GM23338 (cell line): ENCODE measurements at regions not wholly inside any gene's neighbourhood (a gene's known extent, or its start where the extent isn't known, plus 50 kb on each side); places are given as distances from the start of the nearest gene placed in this dataset.

Experiments used
- ATAC-seq: fragments of 200-7000 bp; cut with Tn5 transposase; 3 replicates; pipeline ENCODE4 v1.9.1; 2020
- DNase-seq: peaks from one replicate; pipeline ENCODE4 v3.0.0-alpha.2; 2015; ENCODE audit warnings: low spot score
- H2AFZ ChIP-seq: fragments of 200-600 bp; sonication (generic); 2 replicates; pipeline ENCODE4 v1.8.0; 2016; ENCODE audit warnings: antibody characterized with exemption, mild to moderate bottlenecking, moderate library complexity
- H3F3A ChIP-seq: fragments of 200-600 bp; sonication (generic); replicated peaks from 2 replicates; pipeline ENCODE4 v1.8.0; 2017; ENCODE audit warnings: antibody characterized with exemption, mixed run types, low read depth
- H3K27ac ChIP-seq: fragments of 200-600 bp; sonication (generic); 2 replicates; pipeline ENCODE4 v1.6.1; 2016; ENCODE audit warnings: low read depth
- H3K27me3 ChIP-seq: fragments of 200-600 bp; sonication (generic); 2 replicates; pipeline ENCODE4 v1.8.0; 2016; ENCODE audit warnings: mild to moderate bottlenecking, mixed run types, moderate library complexity; ENCODE audit not compliant: insufficient read depth
- H3K36me3 ChIP-seq: fragments of 200-600 bp; sonication (generic); 2 replicates; pipeline ENCODE4 v1.8.0; 2016; ENCODE audit warnings: mild to moderate bottlenecking; ENCODE audit not compliant: insufficient read depth
- H3K4me1 ChIP-seq: fragments of 200-600 bp; sonication (generic); 2 replicates; pipeline ENCODE4 v1.8.0; 2016; ENCODE audit warnings: mild to moderate bottlenecking, moderate library complexity; ENCODE audit not compliant: insufficient read depth
- H3K4me2 ChIP-seq: fragments of 200-600 bp; sonication (generic); 2 replicates; pipeline ENCODE4 v1.7.1; 2017; ENCODE audit warnings: mixed run types
- H3K4me3 ChIP-seq: fragments of 200-600 bp; sonication (generic); 2 replicates; pipeline ENCODE4 v1.6.1; 2016; ENCODE audit warnings: mixed run types
- H3K79me2 ChIP-seq: fragments of 200-600 bp; sonication (generic); replicated peaks from 2 replicates; pipeline ENCODE4 v1.8.0; 2017; ENCODE audit warnings: mild to moderate bottlenecking; ENCODE audit not compliant: insufficient read depth
- H3K9me2 ChIP-seq: fragments of 200-600 bp; sonication (generic); 2 replicates; pipeline ENCODE4 v1.8.0; 2017; ENCODE audit not compliant: insufficient read depth
- H4K20me1 ChIP-seq: fragments of 200-600 bp; sonication (generic); replicated peaks from 2 replicates; pipeline ENCODE4 v1.8.0; 2017; ENCODE audit warnings: mild to moderate bottlenecking; ENCODE audit not compliant: insufficient read depth
- H3K27ac Mint-ChIP-seq: 2 replicates; pipeline ENCODE4 v1.8.0; 2020; ENCODE audit warnings: inconsistent platforms, mild to moderate bottlenecking, moderate library complexity, mixed read lengths
- H3K27me3 Mint-ChIP-seq: 3 replicates; pipeline ENCODE4 v1.8.0; 2022; ENCODE audit warnings: low read depth, mild to moderate bottlenecking, moderate library complexity, mixed read lengths, inconsistent platforms; ENCODE audit not compliant: insufficient read depth, poor library complexity
- H3K36me3 Mint-ChIP-seq: 3 replicates; pipeline ENCODE4 v1.8.0; 2021; ENCODE audit warnings: low read depth, mild to moderate bottlenecking, inconsistent platforms, moderate library complexity, mixed read lengths
- H3K4me1 Mint-ChIP-seq: 3 replicates; pipeline ENCODE4 v1.8.0; 2020; ENCODE audit warnings: mild to moderate bottlenecking, inconsistent platforms, mixed read lengths
- H3K4me3 Mint-ChIP-seq: 3 replicates; pipeline ENCODE4 v1.8.0; 2021; ENCODE audit warnings: moderate library complexity, mild to moderate bottlenecking, inconsistent platforms, mixed read lengths
- H3K9me3 Mint-ChIP-seq: 3 replicates; pipeline ENCODE4 v1.8.0; 2020; ENCODE audit warnings: moderate library complexity, mild to moderate bottlenecking, inconsistent platforms, mixed read lengths
- CREB1 ChIP-seq: fragments of 250-450 bp; sonication (Bioruptor Pico); IDR thresholded peaks from 2 replicates; pipeline ENCODE4 v1.5.0; 2020; ENCODE audit warnings: low read depth, mild to moderate bottlenecking, moderate library complexity
- EZH2 ChIP-seq: fragments of 200-600 bp; sonication (generic); IDR thresholded peaks from one replicate; pipeline ENCODE4 v1.8.0; 2017; ENCODE audit warnings: antibody characterized with exemption, mild to moderate bottlenecking, low read depth; ENCODE audit not compliant: unreplicated experiment
- EZH2phosphoT487 ChIP-seq: fragments of 200-600 bp; sonication (generic); IDR thresholded peaks from one replicate; pipeline ENCODE4 v1.8.1; 2018; ENCODE audit warnings: antibody characterized with exemption; ENCODE audit not compliant: unreplicated experiment
- JUNB ChIP-seq: IDR thresholded peaks from one replicate; pipeline ENCODE4 v1.6.1; 2016; ENCODE audit warnings: antibody characterized with exemption; ENCODE audit not compliant: unreplicated experiment
- NANOG ChIP-seq: IDR thresholded peaks from 2 replicates; pipeline ENCODE4 v1.6.1; 2016; ENCODE audit warnings: antibody characterized with exemption, borderline replicate concordance
- STAT1 ChIP-seq: IDR thresholded peaks from one replicate; pipeline ENCODE4 v1.6.1; 2016; ENCODE audit warnings: antibody characterized with exemption; ENCODE audit not compliant: unreplicated experiment
- ZNF114 ChIP-seq: fragments of 250-450 bp; sonication (Bioruptor Pico); IDR thresholded peaks from 2 replicates; pipeline ENCODE4 v1.5.0; 2020; ENCODE audit warnings: mild to moderate bottlenecking, moderate library complexity
- ZNF331 ChIP-seq: fragments of 250-450 bp; sonication (Bioruptor Pico); IDR thresholded peaks from 2 replicates; pipeline ENCODE4 v1.5.0; 2020; ENCODE audit warnings: low read depth, mild to moderate bottlenecking, moderate library complexity
- TF ChIP-seq, protein P1 (sequence below): IDR thresholded peaks from 2 replicates; pipeline ENCODE4 v1.6.1; 2016; ENCODE audit warnings: antibody characterized with exemption
- TF ChIP-seq, protein P2 (sequence below): fragments of 250-450 bp; sonication (Bioruptor Pico); IDR thresholded peaks from 2 replicates; pipeline ENCODE4 v1.5.0; 2020; ENCODE audit warnings: mild to moderate bottlenecking, moderate library complexity

DNA sequence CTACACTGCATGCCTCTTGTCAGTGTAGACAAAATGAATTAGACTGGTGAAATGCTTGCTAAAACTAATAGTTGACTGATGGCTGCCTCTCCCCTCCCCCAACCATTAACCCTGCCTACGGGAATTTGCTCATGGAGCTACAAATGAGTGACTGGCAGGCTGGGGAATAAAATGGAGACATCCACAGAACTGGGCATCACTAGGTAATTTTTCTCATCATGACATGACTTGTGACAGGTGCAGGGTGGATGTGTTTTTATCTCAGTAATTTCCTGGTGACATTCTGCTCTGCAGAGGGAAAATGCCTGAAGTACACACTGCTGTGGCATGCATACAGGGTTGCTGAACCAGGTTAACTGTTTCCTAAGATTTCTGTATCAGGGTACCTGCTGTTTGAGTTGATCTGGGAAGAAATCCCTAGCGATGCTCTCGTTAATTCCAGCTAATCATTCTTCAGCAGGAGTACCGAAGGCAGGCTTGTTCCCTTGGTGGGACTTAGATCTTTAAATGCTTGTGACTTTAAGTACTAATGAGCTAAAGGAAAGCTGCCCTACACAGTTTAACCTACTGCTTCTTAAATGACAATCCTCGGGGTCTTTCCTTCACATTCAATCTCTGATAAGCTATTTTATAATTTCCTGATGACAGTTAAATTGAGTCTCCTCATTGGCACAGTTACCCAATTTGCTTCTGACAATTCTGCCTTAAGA, 376.3 kb upstream of the LCORL start:
- H3K4me3 ChIP-seq, result no peak overlapping the region
- Mint-ChIP-seq H3K36me3 (no peaks in the 10 kb centered on the region), H3K27me3 (peaks cover 3% of the 10 kb centered on the region), H3K4me1 (peaks cover 9% of the 10 kb centered on the region; the same call in 2 of the 3 replicates), H3K27ac (no peak overlapping the region), H3K4me3 (no peak overlapping the region), H3K9me3 (no peaks in the 10 kb centered on the region)
- H3K27me3 ChIP-seq, result no peaks in the 10 kb centered on the region
- no peak overlapping the region for H2AFZ ChIP-seq
- no peak overlapping the region for H3K27ac ChIP-seq
- no peaks in the 10 kb centered on the region for H3F3A ChIP-seq
- DNase-seq (peak; percentile 9), ATAC-seq (no peak)
- H3K9me2 ChIP-seq, result no peaks in the 10 kb centered on the region
- H3K4me1 ChIP-seq, result peaks cover 14% of the 10 kb centered on the region
- no peaks in the 10 kb centered on the region for H4K20me1 ChIP-seq
- H3K4me2 ChIP-seq, result no peak overlapping the region
- no peak for TF ChIP-seq EZH2
- no peak for TF ChIP-seq JUNB
- no peak for TF ChIP-seq ZNF114
- TF ChIP-seq EZH2phosphoT487, result no peak
- no peaks in the 10 kb centered on the region for H3K79me2 ChIP-seq
- no peaks in the 10 kb centered on the region for H3K36me3 ChIP-seq

DNA sequence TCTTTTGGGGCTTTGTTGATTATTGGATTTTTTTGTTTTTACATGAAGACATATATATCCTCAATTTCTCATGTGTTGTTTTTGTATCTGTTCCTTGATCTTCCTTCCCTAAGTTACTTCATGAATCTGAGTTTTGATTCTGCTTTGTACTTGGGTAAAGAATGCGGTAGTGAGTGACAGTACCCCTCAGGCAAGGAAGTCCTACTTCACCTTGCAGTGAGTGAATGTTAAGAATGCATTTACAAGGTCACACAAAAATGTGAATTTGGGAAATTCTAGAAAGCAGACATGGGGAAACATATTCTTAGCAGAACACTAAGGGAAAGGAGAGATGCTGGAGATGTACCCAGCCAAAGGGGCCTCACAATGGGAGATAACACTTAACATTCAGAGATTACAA, 373.1 kb upstream of the LCORL start:
- Mint-ChIP-seq H3K27ac (no peak overlapping the region), H3K27me3 (no peaks in the 10 kb centered on the region), H3K36me3 (no peaks in the 10 kb centered on the region), H3K9me3 (no peaks in the 10 kb centered on the region), H3K4me1 (peaks cover 9% of the 10 kb centered on the region; the same call in 2 of the 3 replicates), H3K4me3 (no peak overlapping the region)
- H3K79me2 ChIP-seq, result no peaks in the 10 kb centered on the region
- H3K4me3 ChIP-seq, result no peak overlapping the region
- peaks cover 11% of the 10 kb centered on the region for H3K9me2 ChIP-seq
- peaks cover 14% of the 10 kb centered on the region for H3K4me1 ChIP-seq
- H2AFZ ChIP-seq, result no peak overlapping the region
- no peaks in the 10 kb centered on the region for H3K27me3 ChIP-seq
- TF ChIP-seq NANOG (no peak), ZNF114 (no peak), JUNB (no peak), EZH2 (no peak), EZH2phosphoT487 (no peak), STAT1 (no peak), ZNF331 (CRISPR knock-in tag) (no peak), CREB1 (CRISPR knock-in tag) (no peak)
- TF ChIP-seq, protein P1, sequence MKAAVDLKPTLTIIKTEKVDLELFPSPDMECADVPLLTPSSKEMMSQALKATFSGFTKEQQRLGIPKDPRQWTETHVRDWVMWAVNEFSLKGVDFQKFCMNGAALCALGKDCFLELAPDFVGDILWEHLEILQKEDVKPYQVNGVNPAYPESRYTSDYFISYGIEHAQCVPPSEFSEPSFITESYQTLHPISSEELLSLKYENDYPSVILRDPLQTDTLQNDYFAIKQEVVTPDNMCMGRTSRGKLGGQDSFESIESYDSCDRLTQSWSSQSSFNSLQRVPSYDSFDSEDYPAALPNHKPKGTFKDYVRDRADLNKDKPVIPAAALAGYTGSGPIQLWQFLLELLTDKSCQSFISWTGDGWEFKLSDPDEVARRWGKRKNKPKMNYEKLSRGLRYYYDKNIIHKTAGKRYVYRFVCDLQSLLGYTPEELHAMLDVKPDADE, result no peak
- TF ChIP-seq, protein P2, sequence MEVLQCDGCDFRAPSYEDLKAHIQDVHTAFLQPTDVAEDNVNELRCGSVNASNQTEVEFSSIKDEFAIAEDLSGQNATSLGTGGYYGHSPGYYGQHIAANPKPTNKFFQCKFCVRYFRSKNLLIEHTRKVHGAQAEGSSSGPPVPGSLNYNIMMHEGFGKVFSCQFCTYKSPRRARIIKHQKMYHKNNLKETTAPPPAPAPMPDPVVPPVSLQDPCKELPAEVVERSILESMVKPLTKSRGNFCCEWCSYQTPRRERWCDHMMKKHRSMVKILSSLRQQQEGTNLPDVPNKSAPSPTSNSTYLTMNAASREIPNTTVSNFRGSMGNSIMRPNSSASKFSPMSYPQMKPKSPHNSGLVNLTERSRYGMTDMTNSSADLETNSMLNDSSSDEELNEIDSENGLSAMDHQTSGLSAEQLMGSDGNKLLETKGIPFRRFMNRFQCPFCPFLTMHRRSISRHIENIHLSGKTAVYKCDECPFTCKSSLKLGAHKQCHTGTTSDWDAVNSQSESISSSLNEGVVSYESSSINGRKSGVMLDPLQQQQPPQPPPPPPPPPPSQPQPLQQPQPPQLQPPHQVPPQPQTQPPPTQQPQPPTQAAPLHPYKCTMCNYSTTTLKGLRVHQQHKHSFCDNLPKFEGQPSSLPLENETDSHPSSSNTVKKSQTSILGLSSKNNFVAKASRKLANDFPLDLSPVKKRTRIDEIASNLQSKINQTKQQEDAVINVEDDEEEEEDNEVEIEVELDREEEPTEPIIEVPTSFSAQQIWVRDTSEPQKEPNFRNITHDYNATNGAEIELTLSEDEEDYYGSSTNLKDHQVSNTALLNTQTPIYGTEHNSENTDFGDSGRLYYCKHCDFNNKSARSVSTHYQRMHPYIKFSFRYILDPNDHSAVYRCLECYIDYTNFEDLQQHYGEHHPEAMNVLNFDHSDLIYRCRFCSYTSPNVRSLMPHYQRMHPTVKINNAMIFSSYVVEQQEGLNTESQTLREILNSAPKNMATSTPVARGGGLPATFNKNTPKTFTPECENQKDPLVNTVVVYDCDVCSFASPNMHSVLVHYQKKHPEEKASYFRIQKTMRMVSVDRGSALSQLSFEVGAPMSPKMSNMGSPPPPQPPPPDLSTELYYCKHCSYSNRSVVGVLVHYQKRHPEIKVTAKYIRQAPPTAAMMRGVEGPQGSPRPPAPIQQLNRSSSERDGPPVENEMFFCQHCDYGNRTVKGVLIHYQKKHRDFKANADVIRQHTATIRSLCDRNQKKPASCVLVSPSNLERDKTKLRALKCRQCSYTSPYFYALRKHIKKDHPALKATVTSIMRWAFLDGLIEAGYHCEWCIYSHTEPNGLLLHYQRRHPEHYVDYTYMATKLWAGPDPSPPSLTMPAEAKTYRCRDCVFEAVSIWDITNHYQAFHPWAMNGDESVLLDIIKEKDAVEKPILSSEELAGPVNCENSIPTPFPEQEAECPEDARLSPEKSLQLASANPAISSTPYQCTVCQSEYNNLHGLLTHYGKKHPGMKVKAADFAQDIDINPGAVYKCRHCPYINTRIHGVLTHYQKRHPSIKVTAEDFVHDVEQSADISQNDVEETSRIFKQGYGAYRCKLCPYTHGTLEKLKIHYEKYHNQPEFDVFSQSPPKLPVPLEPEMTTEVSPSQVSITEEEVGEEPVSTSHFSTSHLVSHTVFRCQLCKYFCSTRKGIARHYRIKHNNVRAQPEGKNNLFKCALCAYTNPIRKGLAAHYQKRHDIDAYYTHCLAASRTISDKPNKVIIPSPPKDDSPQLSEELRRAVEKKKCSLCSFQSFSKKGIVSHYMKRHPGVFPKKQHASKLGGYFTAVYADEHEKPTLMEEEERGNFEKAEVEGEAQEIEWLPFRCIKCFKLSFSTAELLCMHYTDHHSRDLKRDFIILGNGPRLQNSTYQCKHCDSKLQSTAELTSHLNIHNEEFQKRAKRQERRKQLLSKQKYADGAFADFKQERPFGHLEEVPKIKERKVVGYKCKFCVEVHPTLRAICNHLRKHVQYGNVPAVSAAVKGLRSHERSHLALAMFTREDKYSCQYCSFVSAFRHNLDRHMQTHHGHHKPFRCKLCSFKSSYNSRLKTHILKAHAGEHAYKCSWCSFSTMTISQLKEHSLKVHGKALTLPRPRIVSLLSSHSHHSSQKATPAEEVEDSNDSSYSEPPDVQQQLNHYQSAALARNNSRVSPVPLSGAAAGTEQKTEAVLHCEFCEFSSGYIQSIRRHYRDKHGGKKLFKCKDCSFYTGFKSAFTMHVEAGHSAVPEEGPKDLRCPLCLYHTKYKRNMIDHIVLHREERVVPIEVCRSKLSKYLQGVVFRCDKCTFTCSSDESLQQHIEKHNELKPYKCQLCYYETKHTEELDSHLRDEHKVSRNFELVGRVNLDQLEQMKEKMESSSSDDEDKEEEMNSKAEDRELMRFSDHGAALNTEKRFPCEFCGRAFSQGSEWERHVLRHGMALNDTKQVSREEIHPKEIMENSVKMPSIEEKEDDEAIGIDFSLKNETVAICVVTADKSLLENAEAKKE (CRISPR knock-in tag), result no peak
- DNase-seq, result no peak
- no peaks in the 10 kb centered on the region for H3F3A ChIP-seq
- no peaks in the 10 kb centered on the region for H4K20me1 ChIP-seq
- no peak overlapping the region for H3K27ac ChIP-seq
- no peak for ATAC-seq
- no peak overlapping the region for H3K4me2 ChIP-seq
- no peaks in the 10 kb centered on the region for H3K36me3 ChIP-seq
